ENCODE measurements at regions not wholly inside any gene's neighbourhood (a gene's known extent, or its start where the extent isn't known, plus 50 kb on each side); places are given as distances from the start of the nearest gene placed in this dataset.

- Histone ChIP-seq H3K27me3 (ENCODE audit: control insufficient read depth in 2 of 2, insufficient read depth in 1 of 2, low read length in 1 of 2) (no peaks in the 10 kb centered on the region), H3K4me3 (ENCODE audit: low read length in 2 of 2) (no peak overlapping the region), H3K4me1 (ENCODE audit: control insufficient read depth in 2 of 2, insufficient read depth in 2 of 2, low read length in 2 of 2) (no peaks in the 10 kb centered on the region), H3K9me3 (ENCODE audit: control insufficient read depth in 2 of 2, insufficient read depth in 1 of 2, low read length in 1 of 2) (no peaks in the 10 kb centered on the region), H3K36me3 (ENCODE audit: control insufficient read depth in 2 of 2, insufficient read depth in 2 of 2, low read length in 1 of 2) (no peaks in the 10 kb centered on the region), H3K27ac (ENCODE audit: low read depth in 1 of 2, low read length in 1 of 2) (no peak overlapping the region)
- DNase-seq (ENCODE audit: low read depth in 6 of 9, low spot score in 9 of 9), result no peak
- 51% methylated on average over 1 of the region's 1 CpG for WGBS
Observed at GRCh38 chr2:210873631-210874030, 317.2 kb downstream of the CPS1 start.

- Histone ChIP-seq H3K4me1 (ENCODE audit: control insufficient read depth in 2 of 2, insufficient read depth in 2 of 2, low read length in 2 of 2) (no peaks in the 10 kb centered on the region), H3K36me3 (ENCODE audit: control insufficient read depth in 2 of 2, insufficient read depth in 2 of 2, low read length in 1 of 2) (no peaks in the 10 kb centered on the region), H3K27ac (ENCODE audit: low read depth in 1 of 2, low read length in 1 of 2) (no peak overlapping the region), H3K9me3 (ENCODE audit: control insufficient read depth in 2 of 2, insufficient read depth in 1 of 2, low read length in 1 of 2) (peaks cover 0 to 7% of the 10 kb centered on the region in 2 donors), H3K27me3 (ENCODE audit: control insufficient read depth in 2 of 2, insufficient read depth in 1 of 2, low read length in 1 of 2) (no peaks in the 10 kb centered on the region), H3K4me3 (ENCODE audit: low read length in 2 of 2) (no peak overlapping the region)
- 78% methylated on average over 1 of the region's 1 CpG for WGBS
- DNase-seq (ENCODE audit: low read depth in 6 of 9, low spot score in 9 of 9), result no peak
Observed at GRCh38 chr2:210884227-210884626, 327.8 kb downstream of the CPS1 start.

GRCh38 chr2:210888035-210888434, 331.6 kb downstream of the CPS1 start:
- H3K4me1 ChIP-seq (ENCODE audit: control insufficient read depth in 2 of 2, insufficient read depth in 2 of 2, low read length in 2 of 2), result no peaks in the 10 kb centered on the region
- H3K9me3 ChIP-seq (ENCODE audit: control insufficient read depth in 2 of 2, insufficient read depth in 1 of 2, low read length in 1 of 2), result peaks cover 0 to 7% of the 10 kb centered on the region in 2 donors
- H3K36me3 ChIP-seq (ENCODE audit: control insufficient read depth in 2 of 2, insufficient read depth in 2 of 2, low read length in 1 of 2), result no peaks in the 10 kb centered on the region
- no peak overlapping the region for H3K4me3 ChIP-seq (ENCODE audit: low read length in 2 of 2)
- no peaks in the 10 kb centered on the region for H3K27me3 ChIP-seq (ENCODE audit: control insufficient read depth in 2 of 2, insufficient read depth in 1 of 2, low read length in 1 of 2)
- WGBS, result 91% methylated on average over 6 of the region's 6 CpGs
- H3K27ac ChIP-seq (ENCODE audit: low read depth in 1 of 2, low read length in 1 of 2), result no peak overlapping the region
- DNase-seq (ENCODE audit: low read depth in 6 of 9, low spot score in 9 of 9), result no peak

- Histone ChIP-seq H3K9me3 (ENCODE audit: control insufficient read depth in 2 of 2, insufficient read depth in 1 of 2, low read length in 1 of 2) (no peaks in the 10 kb centered on the region), H3K27ac (ENCODE audit: low read depth in 1 of 2, low read length in 1 of 2) (no peak overlapping the region), H3K36me3 (ENCODE audit: control insufficient read depth in 2 of 2, insufficient read depth in 2 of 2, low read length in 1 of 2) (no peaks in the 10 kb centered on the region), H3K27me3 (ENCODE audit: control insufficient read depth in 2 of 2, insufficient read depth in 1 of 2, low read length in 1 of 2) (no peaks in the 10 kb centered on the region), H3K4me1 (ENCODE audit: control insufficient read depth in 2 of 2, insufficient read depth in 2 of 2, low read length in 2 of 2) (no peaks in the 10 kb centered on the region), H3K4me3 (ENCODE audit: low read length in 2 of 2) (no peak overlapping the region)
- 88% methylated on average over 5 of the region's 5 CpGs for WGBS
- no peak for DNase-seq (ENCODE audit: low read depth in 6 of 9, low spot score in 9 of 9)
Observed at GRCh38 chr2:210895132-210895531, 338.7 kb downstream of the CPS1 start.

GRCh38 chr2:210899131-210899530, 342.7 kb downstream of the CPS1 start:
- Histone ChIP-seq H3K4me1 (ENCODE audit: control insufficient read depth in 2 of 2, insufficient read depth in 2 of 2, low read length in 2 of 2) (no peaks in the 10 kb centered on the region), H3K36me3 (ENCODE audit: control insufficient read depth in 2 of 2, insufficient read depth in 2 of 2, low read length in 1 of 2) (no peaks in the 10 kb centered on the region), H3K9me3 (ENCODE audit: control insufficient read depth in 2 of 2, insufficient read depth in 1 of 2, low read length in 1 of 2) (no peaks in the 10 kb centered on the region), H3K27me3 (ENCODE audit: control insufficient read depth in 2 of 2, insufficient read depth in 1 of 2, low read length in 1 of 2) (no peaks in the 10 kb centered on the region), H3K27ac (ENCODE audit: low read depth in 1 of 2, low read length in 1 of 2) (no peak overlapping the region), H3K4me3 (ENCODE audit: low read length in 2 of 2) (no peak overlapping the region)
- whole genome bisulfite sequencing, result 88% methylated on average over 3 of the region's 3 CpGs
- DNase-seq (ENCODE audit: low read depth in 6 of 9, low spot score in 9 of 9), result no peak

GRCh38 chr2:210901326-210901725, 344.9 kb downstream of the CPS1 start:
- H3K4me1 ChIP-seq (ENCODE audit: control insufficient read depth in 2 of 2, insufficient read depth in 2 of 2, low read length in 2 of 2), result no peaks in the 10 kb centered on the region
- no peak overlapping the region for H3K4me3 ChIP-seq (ENCODE audit: low read length in 2 of 2)
- H3K27me3 ChIP-seq (ENCODE audit: control insufficient read depth in 2 of 2, insufficient read depth in 1 of 2, low read length in 1 of 2), result no peaks in the 10 kb centered on the region
- DNase-seq (ENCODE audit: low read depth in 6 of 9, low spot score in 9 of 9), result no peak
- WGBS, result 97% methylated on average over 4 of the region's 4 CpGs
- no peak overlapping the region for H3K27ac ChIP-seq (ENCODE audit: low read depth in 1 of 2, low read length in 1 of 2)
- no peaks in the 10 kb centered on the region for H3K9me3 ChIP-seq (ENCODE audit: control insufficient read depth in 2 of 2, insufficient read depth in 1 of 2, low read length in 1 of 2)
- H3K36me3 ChIP-seq (ENCODE audit: control insufficient read depth in 2 of 2, insufficient read depth in 2 of 2, low read length in 1 of 2), result no peaks in the 10 kb centered on the region

- Histone ChIP-seq H3K27ac (ENCODE audit: low read depth in 1 of 2, low read length in 1 of 2) (no peak overlapping the region), H3K4me1 (ENCODE audit: control insufficient read depth in 2 of 2, insufficient read depth in 2 of 2, low read length in 2 of 2) (no peaks in the 10 kb centered on the region), H3K36me3 (ENCODE audit: control insufficient read depth in 2 of 2, insufficient read depth in 2 of 2, low read length in 1 of 2) (no peaks in the 10 kb centered on the region), H3K27me3 (ENCODE audit: control insufficient read depth in 2 of 2, insufficient read depth in 1 of 2, low read length in 1 of 2) (no peaks in the 10 kb centered on the region), H3K9me3 (ENCODE audit: control insufficient read depth in 2 of 2, insufficient read depth in 1 of 2, low read length in 1 of 2) (no peaks in the 10 kb centered on the region), H3K4me3 (ENCODE audit: low read length in 2 of 2) (no peak overlapping the region)
- DNase-seq (ENCODE audit: low read depth in 6 of 9, low spot score in 9 of 9), result no peak
- WGBS, result 92% methylated on average over 6 of the region's 6 CpGs
Observed at GRCh38 chr2:210912779-210913178, 356.4 kb downstream of the CPS1 start.

GRCh38 chr2:210913461-210913860, 357.1 kb downstream of the CPS1 start:
- DNase-seq (ENCODE audit: low read depth in 6 of 9, low spot score in 9 of 9), result no peak
- WGBS, result 45% methylated on average over 2 of the region's 2 CpGs
- no peaks in the 10 kb centered on the region for H3K27me3 ChIP-seq (ENCODE audit: control insufficient read depth in 2 of 2, insufficient read depth in 1 of 2, low read length in 1 of 2)
- H3K4me1 ChIP-seq (ENCODE audit: control insufficient read depth in 2 of 2, insufficient read depth in 2 of 2, low read length in 2 of 2), result no peaks in the 10 kb centered on the region
- H3K4me3 ChIP-seq (ENCODE audit: low read length in 2 of 2), result no peak overlapping the region
- H3K36me3 ChIP-seq (ENCODE audit: control insufficient read depth in 2 of 2, insufficient read depth in 2 of 2, low read length in 1 of 2), result no peaks in the 10 kb centered on the region
- no peaks in the 10 kb centered on the region for H3K9me3 ChIP-seq (ENCODE audit: control insufficient read depth in 2 of 2, insufficient read depth in 1 of 2, low read length in 1 of 2)
- no peak overlapping the region for H3K27ac ChIP-seq (ENCODE audit: low read depth in 1 of 2, low read length in 1 of 2)

- no peaks in the 10 kb centered on the region for H3K27me3 ChIP-seq (ENCODE audit: control insufficient read depth in 2 of 2, insufficient read depth in 1 of 2, low read length in 1 of 2)
- no peak for DNase-seq (ENCODE audit: low read depth in 6 of 9, low spot score in 9 of 9)
- H3K4me1 ChIP-seq (ENCODE audit: control insufficient read depth in 2 of 2, insufficient read depth in 2 of 2, low read length in 2 of 2), result no peaks in the 10 kb centered on the region
- H3K27ac ChIP-seq (ENCODE audit: low read depth in 1 of 2, low read length in 1 of 2), result no peak overlapping the region
- no peaks in the 10 kb centered on the region for H3K36me3 ChIP-seq (ENCODE audit: control insufficient read depth in 2 of 2, insufficient read depth in 2 of 2, low read length in 1 of 2)
- H3K9me3 ChIP-seq (ENCODE audit: control insufficient read depth in 2 of 2, insufficient read depth in 1 of 2, low read length in 1 of 2), result no peaks in the 10 kb centered on the region
- no peak overlapping the region for H3K4me3 ChIP-seq (ENCODE audit: low read length in 2 of 2)
- WGBS, result 94% methylated on average over 1 of the region's 1 CpG
Observed at GRCh38 chr2:210915912-210916311, 359.5 kb downstream of the CPS1 start.

- H3K4me3 ChIP-seq (ENCODE audit: low read length in 2 of 2), result no peak overlapping the region
- 78% methylated on average over 4 of the region's 4 CpGs for WGBS
- H3K9me3 ChIP-seq (ENCODE audit: control insufficient read depth in 2 of 2, insufficient read depth in 1 of 2, low read length in 1 of 2), result no peaks in the 10 kb centered on the region
- no peaks in the 10 kb centered on the region for H3K4me1 ChIP-seq (ENCODE audit: control insufficient read depth in 2 of 2, insufficient read depth in 2 of 2, low read length in 2 of 2)
- H3K27me3 ChIP-seq (ENCODE audit: control insufficient read depth in 2 of 2, insufficient read depth in 1 of 2, low read length in 1 of 2), result no peaks in the 10 kb centered on the region
- no peak for DNase-seq (ENCODE audit: low read depth in 6 of 9, low spot score in 9 of 9)
- H3K27ac ChIP-seq (ENCODE audit: low read depth in 1 of 2, low read length in 1 of 2), result no peak overlapping the region
- H3K36me3 ChIP-seq (ENCODE audit: control insufficient read depth in 2 of 2, insufficient read depth in 2 of 2, low read length in 1 of 2), result no peaks in the 10 kb centered on the region
Observed at GRCh38 chr2:210917465-210917864, 361.1 kb downstream of the CPS1 start.

Data from thymus (tissue), 11 donors.